K562 (cell line): ENCODE measurements at regions not wholly inside any gene's neighbourhood (a gene's known extent, or its start where the extent isn't known, plus 50 kb on each side); places are given as distances from the start of the nearest gene placed in this dataset.

ENCODE experiments used
- CTCF ChIP-seq, 3 experiments: IDR thresholded peaks in 2 of 3; conservative IDR thresholded peaks in 1 of 3; 2 replicates each; pipeline ENCODE4 v1.5.1; 2011 to 2012; ENCODE audit warnings: low read length in 3 of 3, mild to moderate bottlenecking in 3 of 3, control low read depth in 2 of 3, improper control_type of control experiment in 1 of 3, inconsistent platforms in 1 of 3, low read depth in 1 of 3, mixed read lengths in 1 of 3, moderate library complexity in 1 of 3; ENCODE audit not compliant: insufficient read depth in 2 of 3
- MAX ChIP-seq: sonication (generic); formaldehyde crosslinking; IDR thresholded peaks from 2 replicates; pipeline ENCODE4 v1.9.0; 2022; ENCODE audit warnings: mild to moderate bottlenecking, missing genetic modification reagents
- MLX ChIP-seq, 2 experiments: fragments of 450-650 bp in 1 of 2; sonication (generic) in 1 of 2; formaldehyde crosslinking; conservative IDR thresholded peaks; 2 replicates each; pipeline versions ENCODE4 v1.4.0 to v1.8.1; 2020 to 2022; ENCODE audit warnings: mild to moderate bottlenecking in 1 of 2, missing genetic modification reagents in 1 of 2
- SAP30 ChIP-seq: fragments of 200-600 bp; sonication (generic); IDR thresholded peaks from 2 replicates; pipeline ENCODE4 v1.6.1; 2012; ENCODE audit warnings: borderline replicate concordance, low read depth, mild to moderate bottlenecking, moderate library complexity, low read length, control low read depth, inconsistent platforms; ENCODE audit not compliant: insufficient read depth, poor library complexity, severe bottlenecking
- SOX6 ChIP-seq: fragments of 450-650 bp; IDR thresholded peaks from 2 replicates; pipeline ENCODE4 v1.6.1; 2014; ENCODE audit warnings: mild to moderate bottlenecking
- ZBTB7A ChIP-seq: IDR thresholded peaks from 2 replicates; pipeline ENCODE4 v1.6.1; 2011; ENCODE audit warnings: low read depth, mild to moderate bottlenecking, low read length, moderate library complexity, borderline replicate concordance; ENCODE audit not compliant: control insufficient read depth
- ZNF140 ChIP-seq: fragments of 250-450 bp; sonication (Bioruptor Pico); IDR thresholded peaks from 2 replicates; pipeline ENCODE4 v1.8.0; 2021; ENCODE audit warnings: moderate library complexity, mild to moderate bottlenecking, inconsistent platforms

GRCh38 chr4:123466080-123466785 lies 69.6 kb downstream of the SPRY1 start:
- TF ChIP-seq SOX6: no peak
- TF ChIP-seq SAP30: no peak
- no peak for TF ChIP-seq MLX (CRISPR knock-in tag; conservative IDR thresholded peaks at IDR 0.05)
- TF ChIP-seq MAX (CRISPR knock-in tag): no peak
- TF ChIP-seq CTCF (IDR thresholded peaks at IDR 0.05 in 2 of 3, conservative IDR thresholded peaks at IDR 0.05 in 1 of 3; ENCODE audit: insufficient read depth in 2 of 3, low read depth in 1 of 3, low read length in 3 of 3): no peak
- no peak for TF ChIP-seq ZNF140
- no peak for TF ChIP-seq ZBTB7A
